ENCODE measurements at regions not wholly inside any gene's neighbourhood (a gene's known extent, or its start where the extent isn't known, plus 50 kb on each side); places are given as distances from the start of the nearest gene placed in this dataset.

DNA sequence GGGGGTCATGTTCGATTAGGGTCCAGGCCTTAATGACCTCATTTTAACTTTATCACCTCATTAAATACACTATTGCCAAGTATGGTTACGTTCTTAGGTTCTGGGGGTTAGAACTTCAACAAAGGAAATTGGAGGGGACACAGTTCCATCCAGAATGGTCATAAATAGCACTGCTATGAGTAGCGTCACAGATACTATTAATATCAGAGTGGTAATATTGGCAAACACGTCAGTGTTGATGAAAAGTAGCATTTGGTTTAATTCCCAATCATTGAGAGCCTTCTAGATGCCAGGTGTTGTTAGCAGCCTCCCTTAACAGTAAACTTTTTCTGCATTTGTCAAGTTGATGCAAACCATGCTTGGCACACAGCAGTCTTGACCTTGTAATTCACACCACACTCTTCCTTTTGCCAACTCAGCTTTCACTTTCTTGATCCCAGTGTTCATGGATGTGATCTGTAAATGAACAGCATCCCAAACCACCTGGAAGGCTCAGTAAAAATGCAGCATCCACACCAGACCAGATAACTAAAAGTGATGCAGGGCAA lies 912.5 kb upstream of the TENM3 start:
- TF ChIP-seq, protein P1, sequence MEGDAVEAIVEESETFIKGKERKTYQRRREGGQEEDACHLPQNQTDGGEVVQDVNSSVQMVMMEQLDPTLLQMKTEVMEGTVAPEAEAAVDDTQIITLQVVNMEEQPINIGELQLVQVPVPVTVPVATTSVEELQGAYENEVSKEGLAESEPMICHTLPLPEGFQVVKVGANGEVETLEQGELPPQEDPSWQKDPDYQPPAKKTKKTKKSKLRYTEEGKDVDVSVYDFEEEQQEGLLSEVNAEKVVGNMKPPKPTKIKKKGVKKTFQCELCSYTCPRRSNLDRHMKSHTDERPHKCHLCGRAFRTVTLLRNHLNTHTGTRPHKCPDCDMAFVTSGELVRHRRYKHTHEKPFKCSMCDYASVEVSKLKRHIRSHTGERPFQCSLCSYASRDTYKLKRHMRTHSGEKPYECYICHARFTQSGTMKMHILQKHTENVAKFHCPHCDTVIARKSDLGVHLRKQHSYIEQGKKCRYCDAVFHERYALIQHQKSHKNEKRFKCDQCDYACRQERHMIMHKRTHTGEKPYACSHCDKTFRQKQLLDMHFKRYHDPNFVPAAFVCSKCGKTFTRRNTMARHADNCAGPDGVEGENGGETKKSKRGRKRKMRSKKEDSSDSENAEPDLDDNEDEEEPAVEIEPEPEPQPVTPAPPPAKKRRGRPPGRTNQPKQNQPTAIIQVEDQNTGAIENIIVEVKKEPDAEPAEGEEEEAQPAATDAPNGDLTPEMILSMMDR (IDR thresholded peaks at IDR 0.05), result no peak
- TF ChIP-seq POLR2A (IDR thresholded peaks at IDR 0.05), result no peak
